AG09309 (cell line): ENCODE measurements at regions not wholly inside any gene's neighbourhood (a gene's known extent, or its start where the extent isn't known, plus 50 kb on each side); places are given as distances from the start of the nearest gene placed in this dataset.

Source experiments
- DNase-seq: peaks from one replicate; pipeline ENCODE4 v3.0.0-alpha.2; 2010; ENCODE audit warnings: low read depth
- H3K4me3 ChIP-seq: 2 replicates; pipeline ENCODE4 v1.5.1; 2011; ENCODE audit warnings: mild to moderate bottlenecking, low read depth, low read length, moderate library complexity; ENCODE audit not compliant: control insufficient read depth
- CTCF ChIP-seq: IDR thresholded peaks from 2 replicates; pipeline ENCODE4 v1.5.1; 2011; ENCODE audit warnings: mild to moderate bottlenecking, low read depth, low read length, inconsistent platforms; ENCODE audit not compliant: insufficient read depth, control insufficient read depth; ENCODE audit errors: missing control alignments

DNA sequence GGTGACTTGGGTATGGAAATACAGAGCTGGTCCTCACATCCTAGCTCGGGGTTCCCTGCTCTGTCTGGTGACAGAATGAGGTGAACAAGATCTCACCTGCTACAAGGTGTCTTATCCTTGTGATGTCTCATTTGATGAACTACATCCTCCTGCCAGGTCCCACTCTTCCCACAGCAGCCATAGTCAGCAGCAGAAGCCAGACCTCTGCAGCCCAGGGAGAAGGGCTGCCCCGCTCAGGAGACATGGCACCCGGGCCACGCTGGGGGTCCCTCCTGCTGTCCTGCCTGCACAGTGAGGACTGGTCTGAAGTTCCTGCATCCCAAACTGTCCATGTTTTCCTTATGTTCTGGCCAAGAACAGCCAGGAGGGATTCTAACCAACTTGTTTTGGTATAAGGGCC lies 414.1 kb downstream of the CTTN start:
- TF ChIP-seq CTCF = no peak
- H3K4me3 ChIP-seq = no peak overlapping the region
- no peak for DNase-seq

DNA sequence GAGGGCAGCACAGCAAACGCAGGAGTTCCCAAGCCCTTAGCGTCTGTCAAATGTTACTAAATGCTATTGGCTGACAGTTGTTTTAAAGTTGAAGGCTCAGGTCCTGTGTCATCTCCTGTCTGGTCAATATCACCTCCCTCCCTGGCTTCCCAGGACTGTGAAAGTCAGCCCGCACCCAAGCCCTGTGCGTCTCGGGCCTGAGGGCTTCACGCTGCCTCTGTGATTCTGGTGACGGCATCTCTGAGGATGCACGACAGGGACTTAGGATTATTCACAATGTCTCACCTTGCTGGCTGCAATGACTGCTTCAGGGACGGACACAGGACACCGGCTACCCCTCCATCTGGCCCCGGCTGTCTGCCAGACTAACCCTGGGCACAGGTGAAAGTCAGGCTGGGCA lies 415.3 kb downstream of the CTTN start:
- DNase-seq = no peak

GRCh38 chr11:70815485-70815832 lies 417.1 kb downstream of the CTTN start:
- DNase-seq = no peak
- H3K4me3 ChIP-seq = no peak overlapping the region
- no peak for TF ChIP-seq CTCF

More for the DNA sequence above, 415.3 kb downstream of the CTTN start:
- TF ChIP-seq CTCF = no peak
- no peak overlapping the region for H3K4me3 ChIP-seq

- H3K4me3 ChIP-seq = no peak overlapping the region
- DNase-seq = no peak
- no peak for TF ChIP-seq CTCF
Observed at GRCh38 chr11:70816156-70816678, 417.9 kb downstream of the CTTN start.

- no peak for DNase-seq
- TF ChIP-seq CTCF = no peak
Observed at GRCh38 chr11:70818351-70818750, 420.0 kb downstream of the CTTN start.

DNA sequence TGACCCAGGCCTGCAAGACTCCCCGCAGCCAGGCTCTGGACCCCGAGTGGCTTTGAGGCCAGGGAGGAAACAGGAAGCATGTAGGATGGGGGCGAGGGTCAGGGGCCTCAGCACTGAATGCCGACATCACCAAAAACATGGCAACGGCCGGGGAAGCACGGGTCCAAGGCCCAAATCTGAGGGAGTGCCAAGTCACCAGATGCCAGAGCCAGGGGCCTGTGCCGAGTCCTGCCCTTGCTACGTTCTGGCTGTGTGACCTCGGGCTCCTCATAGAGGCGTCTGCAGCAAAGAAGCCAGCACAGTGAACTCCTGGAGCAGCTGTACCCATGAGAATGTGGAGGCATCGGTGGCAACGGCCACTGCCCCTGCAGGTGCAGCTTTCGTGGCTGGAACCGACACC lies 420.7 kb downstream of the CTTN start:
- TF ChIP-seq CTCF = no peak
- DNase-seq = no peak
- no peak overlapping the region for H3K4me3 ChIP-seq

More at GRCh38 chr11:70818351-70818750, 420.0 kb downstream of the CTTN start:
- no peak overlapping the region for H3K4me3 ChIP-seq

DNA sequence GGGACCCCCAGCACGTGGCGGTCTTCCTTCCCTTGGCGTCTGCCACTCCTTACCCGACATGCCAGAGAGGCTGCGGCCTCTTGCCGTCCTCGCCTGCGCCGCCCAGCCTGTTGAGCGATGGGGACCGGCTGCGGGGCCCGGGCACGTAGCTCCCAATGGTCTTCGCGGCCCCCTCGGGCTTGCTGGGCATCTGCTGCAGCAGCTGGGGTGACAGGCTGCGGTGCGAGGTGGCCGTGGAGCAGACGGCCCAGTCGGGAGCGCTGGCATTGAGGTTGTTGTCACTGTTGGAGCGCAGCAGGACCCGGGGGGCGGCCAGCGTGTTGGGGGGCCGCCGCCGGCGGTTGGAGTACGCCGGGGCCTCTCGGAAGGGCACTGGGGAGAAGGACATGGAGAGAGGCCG lies 422.0 kb downstream of the CTTN start:
- TF ChIP-seq CTCF = no peak
- DNase-seq = no peak
- H3K4me3 ChIP-seq = no peak overlapping the region
